Hepatocyte (in vitro differentiated cells): ENCODE measurements at regions not wholly inside any gene's neighbourhood (a gene's known extent, or its start where the extent isn't known, plus 50 kb on each side); places are given as distances from the start of the nearest gene placed in this dataset.

Experiments used
- CTCF ChIP-seq: fragments of 200-600 bp; sonication (generic); IDR thresholded peaks from 2 replicates; pipeline ENCODE4 v1.5.1; 2016; ENCODE audit warnings: antibody characterized with exemption, mild to moderate bottlenecking; ENCODE audit not compliant: poor library complexity
- EZH2 ChIP-seq: fragments of 200-600 bp; sonication (generic); IDR thresholded peaks from 2 replicates; pipeline ENCODE4 v1.6.1; 2016; ENCODE audit warnings: antibody characterized with exemption, mild to moderate bottlenecking, borderline replicate concordance
- EZH2phosphoT487 ChIP-seq: fragments of 200-600 bp; sonication (generic); IDR thresholded peaks from one replicate; pipeline ENCODE4 v1.6.1; 2018; ENCODE audit warnings: antibody characterized with exemption, mild to moderate bottlenecking, low read depth, moderate library complexity; ENCODE audit not compliant: unreplicated experiment, severe bottlenecking

- no peak for TF ChIP-seq EZH2
- TF ChIP-seq CTCF = no peak
- no peak for TF ChIP-seq EZH2phosphoT487
Observed at GRCh38 chr22:48902001-48902869, 925.4 kb downstream of the BRD1 start.
